AG04450 (cell line): ENCODE measurements at regions not wholly inside any gene's neighbourhood (a gene's known extent, or its start where the extent isn't known, plus 50 kb on each side); places are given as distances from the start of the nearest gene placed in this dataset.

Experiments used
- CTCF ChIA-PET: fragments of 300-600, 350-600 bp; formaldehyde crosslinking; extraction: SDS; loops from one replicate; lab custom pipeline; 2022; ENCODE audit warnings: antibody characterized with exemption, inconsistent platforms; lab: Charles Lee
- POLR2A ChIA-PET: fragments of 350-600 bp; formaldehyde crosslinking; extraction: SDS; loops from one replicate; lab custom pipeline; 2021; ENCODE audit warnings: antibody characterized with exemption, inconsistent platforms; lab: Yijun Ruan, JAX
- DNase-seq: peaks from one replicate; pipeline ENCODE4 v3.0.0-alpha.2; 2011; ENCODE audit warnings: low read depth, low spot score
- H3K27ac ChIP-seq: one replicate; pipeline ENCODE4 v1.5.1; 2012; ENCODE audit warnings: low read depth, low read length, control low read depth
- H3K27me3 ChIP-seq: one replicate; pipeline ENCODE4 v1.6.0; 2012; ENCODE audit warnings: low read length; ENCODE audit not compliant: control insufficient read depth, insufficient read depth
- H3K4me3 ChIP-seq: 2 replicates; pipeline ENCODE4 v1.5.1; 2011; ENCODE audit warnings: mild to moderate bottlenecking, low read depth, low read length, control low read depth
- H3K9me3 ChIP-seq: 2 replicates; pipeline ENCODE4 v1.5.1; 2012; ENCODE audit warnings: low read length; ENCODE audit not compliant: control insufficient read depth, insufficient read depth
- TF ChIP-seq, protein P1 (sequence below): IDR thresholded peaks from 2 replicates; pipeline ENCODE4 v1.5.1; 2011; ENCODE audit warnings: low read depth, low read length, control low read depth, inconsistent platforms

DNA sequence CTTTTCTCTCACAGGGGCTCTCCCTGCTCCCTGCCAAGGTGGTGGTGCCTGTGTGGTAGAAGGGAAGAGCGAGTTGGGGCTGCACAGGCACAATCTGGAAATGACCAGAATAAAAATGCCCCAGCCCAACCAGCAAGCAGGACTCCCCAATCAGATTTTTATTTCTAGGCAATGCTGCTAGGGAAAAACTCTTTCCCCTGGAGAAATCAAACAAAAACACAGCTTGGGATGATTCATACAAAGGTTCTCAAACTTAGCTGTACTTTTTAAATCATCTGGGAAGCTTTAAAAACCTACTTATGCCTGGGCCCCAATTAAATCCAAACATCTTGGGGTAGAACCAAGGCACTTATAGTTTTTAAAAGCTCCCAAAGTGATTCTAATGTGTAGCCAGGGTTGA is 243.2 kb downstream of the HTR7 start:
- H3K9me3 ChIP-seq: no peaks in the 10 kb centered on the region
- no peak overlapping the region for H3K27ac ChIP-seq
- ChIA-PET CTCF (no interaction called here), POLR2A (no interaction called here)
- TF ChIP-seq, protein P1, sequence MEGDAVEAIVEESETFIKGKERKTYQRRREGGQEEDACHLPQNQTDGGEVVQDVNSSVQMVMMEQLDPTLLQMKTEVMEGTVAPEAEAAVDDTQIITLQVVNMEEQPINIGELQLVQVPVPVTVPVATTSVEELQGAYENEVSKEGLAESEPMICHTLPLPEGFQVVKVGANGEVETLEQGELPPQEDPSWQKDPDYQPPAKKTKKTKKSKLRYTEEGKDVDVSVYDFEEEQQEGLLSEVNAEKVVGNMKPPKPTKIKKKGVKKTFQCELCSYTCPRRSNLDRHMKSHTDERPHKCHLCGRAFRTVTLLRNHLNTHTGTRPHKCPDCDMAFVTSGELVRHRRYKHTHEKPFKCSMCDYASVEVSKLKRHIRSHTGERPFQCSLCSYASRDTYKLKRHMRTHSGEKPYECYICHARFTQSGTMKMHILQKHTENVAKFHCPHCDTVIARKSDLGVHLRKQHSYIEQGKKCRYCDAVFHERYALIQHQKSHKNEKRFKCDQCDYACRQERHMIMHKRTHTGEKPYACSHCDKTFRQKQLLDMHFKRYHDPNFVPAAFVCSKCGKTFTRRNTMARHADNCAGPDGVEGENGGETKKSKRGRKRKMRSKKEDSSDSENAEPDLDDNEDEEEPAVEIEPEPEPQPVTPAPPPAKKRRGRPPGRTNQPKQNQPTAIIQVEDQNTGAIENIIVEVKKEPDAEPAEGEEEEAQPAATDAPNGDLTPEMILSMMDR: no peak
- no peak overlapping the region for H3K4me3 ChIP-seq
- H3K27me3 ChIP-seq: peaks cover 3% of the 10 kb centered on the region
- no peak for DNase-seq

DNA sequence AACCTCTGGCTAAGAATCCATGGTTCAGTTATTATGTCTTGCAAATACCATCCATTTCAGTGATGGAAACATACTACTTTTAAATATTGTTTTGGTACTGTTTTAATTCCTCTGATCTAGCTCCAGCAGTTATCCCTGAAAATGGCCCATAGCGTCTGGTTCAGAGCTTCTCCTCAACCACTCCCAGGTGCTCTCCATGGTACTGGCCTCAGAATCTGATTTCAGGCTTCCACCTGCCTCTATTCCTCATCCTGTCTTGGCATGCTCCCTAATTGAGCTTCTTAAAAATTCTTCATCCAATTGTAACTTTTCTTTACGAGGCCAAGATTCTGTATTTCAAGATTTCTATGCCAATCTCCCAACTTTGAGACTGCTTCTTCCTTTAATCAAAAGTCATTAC is 236.3 kb downstream of the HTR7 start:
- ChIA-PET CTCF (no interaction called here), POLR2A (no interaction called here)
- Histone ChIP-seq H3K4me3 (no peak overlapping the region), H3K9me3 (no peaks in the 10 kb centered on the region), H3K27me3 (no peaks in the 10 kb centered on the region), H3K27ac (no peak overlapping the region)
- TF ChIP-seq, protein P1: no peak
- no peak for DNase-seq

DNA sequence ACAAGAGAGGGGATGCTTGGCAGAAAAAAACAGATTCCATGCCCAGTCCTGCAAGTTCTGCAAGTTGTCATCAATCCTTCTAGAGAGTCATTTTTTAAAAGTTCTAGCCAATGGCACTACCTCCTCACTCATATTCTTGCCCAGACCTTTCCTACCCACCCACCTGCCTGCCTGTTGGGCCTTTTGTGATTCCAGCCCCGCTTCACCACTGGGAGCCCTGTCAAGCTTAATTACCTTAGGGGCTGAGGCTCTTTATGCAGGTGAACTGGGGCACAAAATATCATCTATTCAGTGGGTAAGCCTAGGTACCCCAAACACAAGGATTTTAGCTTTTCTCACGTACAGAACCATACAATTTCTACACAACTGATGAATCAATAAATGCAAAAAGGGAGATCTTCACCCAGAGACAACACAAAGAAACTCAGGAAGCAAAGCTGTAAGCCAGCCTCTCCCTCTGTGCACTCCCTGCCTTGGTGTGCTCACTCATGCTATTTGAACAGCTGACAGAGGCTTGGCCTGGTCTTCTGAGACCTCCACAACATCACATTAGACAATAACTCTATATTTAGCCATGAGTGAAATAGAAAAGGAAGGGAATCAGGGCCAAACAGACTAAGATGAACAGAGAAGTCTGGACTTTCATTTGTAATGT is 222.6 kb downstream of the HTR7 start:
- no peaks in the 10 kb centered on the region for H3K9me3 ChIP-seq
- ChIA-PET CTCF (no interaction called here), POLR2A (no interaction called here)
- DNase-seq: no peak
- TF ChIP-seq, protein P1: no peak
- H3K27me3 ChIP-seq: no peaks in the 10 kb centered on the region
- no peak overlapping the region for H3K27ac ChIP-seq
- no peak overlapping the region for H3K4me3 ChIP-seq

DNA sequence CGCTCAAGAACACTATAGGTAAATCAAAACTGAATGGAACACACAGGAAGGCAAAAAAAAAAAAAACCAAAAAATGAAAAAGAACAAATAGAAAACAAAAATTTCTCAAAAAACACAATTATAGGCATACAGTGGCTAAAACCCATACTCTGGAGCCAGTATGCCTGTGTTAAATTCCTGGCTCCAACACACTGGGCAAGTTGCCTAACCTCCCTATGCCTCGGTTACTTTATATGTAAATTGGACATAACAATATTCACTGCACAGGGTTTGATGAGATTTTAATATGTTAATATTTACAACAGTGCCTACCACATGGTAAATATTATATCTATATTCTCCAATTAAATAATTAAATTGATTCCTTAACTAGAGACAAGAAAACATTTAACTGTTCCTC is 217.1 kb downstream of the HTR7 start:
- ChIA-PET POLR2A (no interaction called here), CTCF (interaction anchor here (1.0 kb wide), 1 partner anchor 34 kb away, joined by 5 read pairs; no protein-coding TSS in a partner anchor)
- no peak overlapping the region for H3K27ac ChIP-seq
- TF ChIP-seq, protein P1: no peak
- H3K4me3 ChIP-seq: no peak overlapping the region
- H3K9me3 ChIP-seq: no peaks in the 10 kb centered on the region
- no peak for DNase-seq
- H3K27me3 ChIP-seq: no peaks in the 10 kb centered on the region

DNA sequence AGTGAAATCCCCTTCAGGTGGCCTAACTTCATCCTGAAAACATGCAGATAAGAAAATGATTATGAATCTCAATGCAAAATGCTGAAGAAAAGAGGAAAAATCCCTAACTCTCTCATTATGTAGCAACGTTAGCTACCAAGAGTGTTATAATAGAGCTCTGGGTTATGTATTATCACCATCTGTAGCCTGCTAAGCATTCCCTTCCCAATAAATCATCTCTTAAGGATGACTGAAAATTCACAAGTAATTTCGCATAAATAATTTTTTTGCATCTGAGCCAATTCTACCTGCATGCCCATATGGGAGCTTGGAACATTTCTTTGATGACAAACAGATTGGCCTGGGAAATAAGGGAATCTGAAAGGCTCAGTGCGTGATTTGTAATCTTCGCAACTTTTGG is 216.1 kb downstream of the HTR7 start:
- no peaks in the 10 kb centered on the region for H3K9me3 ChIP-seq
- ChIA-PET POLR2A (no interaction called here), CTCF (interaction anchor here (0.9 to 1.0 kb wide), 2 partner anchors 17 to 33 kb away, joined by 3 to 5 read pairs; no protein-coding TSS in a partner anchor)
- no peak overlapping the region for H3K4me3 ChIP-seq
- TF ChIP-seq, protein P1: no peak
- no peak overlapping the region for H3K27ac ChIP-seq
- H3K27me3 ChIP-seq: no peaks in the 10 kb centered on the region
- no peak for DNase-seq
